ENCODE measurements at regions not wholly inside any gene's neighbourhood (a gene's known extent, or its start where the extent isn't known, plus 50 kb on each side); places are given as distances from the start of the nearest gene placed in this dataset.
A peak's percentile ranks its signal among the peaks of the same experiment; 100 is the strongest.

DNA sequence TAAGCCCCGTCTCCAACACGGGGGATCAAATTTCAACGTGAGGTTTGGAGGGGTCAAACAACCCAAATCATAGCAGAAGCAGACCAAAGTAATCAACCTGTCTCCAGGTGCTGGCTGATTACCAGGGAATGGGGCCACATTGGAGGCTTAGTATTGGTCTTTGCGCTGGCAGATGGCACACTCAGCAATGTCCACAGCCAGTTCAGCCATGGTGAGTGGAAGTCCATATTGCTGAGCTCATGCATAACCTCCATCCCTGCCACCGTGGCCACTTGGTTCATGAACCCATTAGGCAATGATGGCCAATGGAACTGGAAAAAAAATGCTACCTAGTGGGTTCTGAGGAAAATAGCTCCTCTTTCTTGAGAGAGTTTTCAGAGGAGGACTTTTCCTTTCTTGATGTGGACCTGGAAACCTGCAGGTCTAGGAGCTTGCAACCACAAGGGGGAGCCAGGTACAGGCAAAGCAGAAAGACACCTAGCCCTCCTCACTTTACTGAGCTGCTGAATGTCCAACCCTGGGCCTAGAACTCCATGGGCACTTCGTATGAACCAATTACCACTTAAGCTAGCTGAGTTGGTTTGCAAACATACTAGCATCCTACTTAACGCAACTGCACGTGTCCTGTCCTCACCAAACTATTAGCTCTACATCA, 128.0 kb upstream of the GYPC start:
- in situ Hi-C loops (cut with HindIII; ENCODE audit: low sequenced_read_pairs) = no loop called here
- peak; percentile 38 for DNase-seq (ENCODE audit: low read depth, low spot score)
- H3K4me3 ChIP-seq (ENCODE audit: low read depth, low read length) = no peak overlapping the region
- TF ChIP-seq, protein P1, sequence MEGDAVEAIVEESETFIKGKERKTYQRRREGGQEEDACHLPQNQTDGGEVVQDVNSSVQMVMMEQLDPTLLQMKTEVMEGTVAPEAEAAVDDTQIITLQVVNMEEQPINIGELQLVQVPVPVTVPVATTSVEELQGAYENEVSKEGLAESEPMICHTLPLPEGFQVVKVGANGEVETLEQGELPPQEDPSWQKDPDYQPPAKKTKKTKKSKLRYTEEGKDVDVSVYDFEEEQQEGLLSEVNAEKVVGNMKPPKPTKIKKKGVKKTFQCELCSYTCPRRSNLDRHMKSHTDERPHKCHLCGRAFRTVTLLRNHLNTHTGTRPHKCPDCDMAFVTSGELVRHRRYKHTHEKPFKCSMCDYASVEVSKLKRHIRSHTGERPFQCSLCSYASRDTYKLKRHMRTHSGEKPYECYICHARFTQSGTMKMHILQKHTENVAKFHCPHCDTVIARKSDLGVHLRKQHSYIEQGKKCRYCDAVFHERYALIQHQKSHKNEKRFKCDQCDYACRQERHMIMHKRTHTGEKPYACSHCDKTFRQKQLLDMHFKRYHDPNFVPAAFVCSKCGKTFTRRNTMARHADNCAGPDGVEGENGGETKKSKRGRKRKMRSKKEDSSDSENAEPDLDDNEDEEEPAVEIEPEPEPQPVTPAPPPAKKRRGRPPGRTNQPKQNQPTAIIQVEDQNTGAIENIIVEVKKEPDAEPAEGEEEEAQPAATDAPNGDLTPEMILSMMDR (IDR thresholded peaks at IDR 0.05; ENCODE audit: low read depth, low read length) = peak; percentile 52

- TF ChIP-seq, protein P1 (IDR thresholded peaks at IDR 0.05; ENCODE audit: low read depth, low read length) = no peak
- no peak overlapping the region for H3K4me3 ChIP-seq (ENCODE audit: low read depth, low read length)
- no peak for DNase-seq (ENCODE audit: low read depth, low spot score)
- in situ Hi-C loops (cut with HindIII; ENCODE audit: low sequenced_read_pairs) = no loop called here
These were observed 124.9 kb upstream of the GYPC start for GRCh38 chr2:126531029-126531428.

- no peak overlapping the region for H3K4me3 ChIP-seq (ENCODE audit: low read depth, low read length)
- in situ Hi-C loops (cut with HindIII; ENCODE audit: low sequenced_read_pairs) = no loop called here
- TF ChIP-seq, protein P1 (IDR thresholded peaks at IDR 0.05; ENCODE audit: low read depth, low read length) = no peak
- DNase-seq (ENCODE audit: low read depth, low spot score) = no peak
These were observed 121.5 kb upstream of the GYPC start for GRCh38 chr2:126534478-126534877.

- TF ChIP-seq, protein P1 (IDR thresholded peaks at IDR 0.05; ENCODE audit: low read depth, low read length) = no peak
- in situ Hi-C loops (cut with HindIII; ENCODE audit: low sequenced_read_pairs) = no loop called here
- no peak overlapping the region for H3K4me3 ChIP-seq (ENCODE audit: low read depth, low read length)
- DNase-seq (ENCODE audit: low read depth, low spot score) = no peak
These were observed 120.5 kb upstream of the GYPC start for GRCh38 chr2:126535408-126535807.

DNA sequence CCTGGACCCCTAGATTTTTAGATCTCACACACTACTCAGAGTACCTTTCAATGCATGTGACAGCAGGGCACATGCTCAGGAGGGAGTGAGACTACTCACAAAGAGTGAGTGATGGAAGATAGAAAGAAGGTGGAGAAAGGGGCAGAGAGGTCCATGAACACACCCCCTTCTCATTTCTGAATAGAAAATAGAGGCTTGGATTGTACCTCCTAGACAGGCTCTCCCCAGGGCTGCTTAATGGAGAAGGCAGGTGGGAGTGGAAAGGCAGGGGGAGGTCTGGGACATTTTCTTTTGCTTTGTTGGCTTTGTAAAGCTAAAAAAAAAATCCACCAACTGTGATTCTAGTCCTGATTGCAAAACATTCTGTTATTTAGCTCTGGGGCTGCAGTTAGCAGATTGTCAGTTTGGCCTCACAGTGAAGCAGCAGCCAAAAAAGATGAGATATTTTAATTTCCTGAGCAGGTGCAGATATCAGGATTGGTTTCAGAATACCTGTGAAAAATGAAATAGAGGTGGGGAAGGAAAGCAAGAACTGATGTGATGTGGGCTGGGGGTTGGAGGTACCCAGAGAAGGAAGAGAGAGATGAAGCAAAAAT, 119.3 kb upstream of the GYPC start:
- TF ChIP-seq, protein P1 (IDR thresholded peaks at IDR 0.05; ENCODE audit: low read depth, low read length) = no peak
- in situ Hi-C loops (cut with HindIII; ENCODE audit: low sequenced_read_pairs) = no loop called here
- no peak for DNase-seq (ENCODE audit: low read depth, low spot score)
- H3K4me3 ChIP-seq (ENCODE audit: low read depth, low read length) = no peak overlapping the region

DNA sequence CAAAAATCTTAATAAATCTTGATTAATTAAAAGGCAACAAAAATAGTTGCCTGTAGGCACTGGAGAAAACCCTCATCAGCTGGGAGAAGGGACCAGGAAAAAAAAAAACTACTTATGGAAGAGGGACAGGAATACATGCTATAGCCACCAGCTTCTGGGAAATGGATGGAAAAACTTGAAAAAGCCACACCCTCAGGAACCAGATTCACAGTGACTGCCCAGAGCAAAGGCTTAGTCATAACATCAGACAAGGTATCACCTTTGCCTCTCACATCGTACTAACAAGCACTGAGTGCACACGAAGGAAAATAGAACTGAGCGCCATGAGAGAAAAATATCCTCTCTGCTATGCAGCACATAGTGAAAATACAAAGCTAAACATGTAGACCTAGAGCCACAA, 116.9 kb upstream of the GYPC start:
- TF ChIP-seq, protein P1 (IDR thresholded peaks at IDR 0.05; ENCODE audit: low read depth, low read length) = no peak
- no peak for DNase-seq (ENCODE audit: low read depth, low spot score)
- in situ Hi-C loops (cut with HindIII; ENCODE audit: low sequenced_read_pairs) = no loop called here
- no peak overlapping the region for H3K4me3 ChIP-seq (ENCODE audit: low read depth, low read length)

Measured in astrocyte of the spinal cord (primary cell).